ENCODE measurements at regions not wholly inside any gene's neighbourhood (a gene's known extent, or its start where the extent isn't known, plus 50 kb on each side); places are given as distances from the start of the nearest gene placed in this dataset.

DNA sequence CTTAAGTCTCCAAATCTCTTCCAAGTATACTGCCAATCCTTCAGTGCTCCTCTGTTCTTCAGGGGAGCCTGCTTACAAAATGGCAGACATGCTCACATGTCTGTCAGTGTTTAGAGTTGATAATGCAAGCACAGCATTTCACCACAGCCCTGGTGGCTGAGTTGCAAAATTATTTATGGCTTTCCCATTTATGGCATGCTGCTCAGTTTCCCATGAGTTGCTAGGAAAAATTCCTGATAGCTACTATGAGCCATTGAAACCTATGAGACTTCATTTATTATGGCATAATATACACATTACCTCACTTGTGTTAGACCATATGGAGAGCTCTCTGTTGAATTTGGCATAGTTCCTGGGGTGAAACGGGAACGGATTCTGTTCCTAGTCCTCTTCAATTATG lies 448.7 kb upstream of the TCF4 start:
- WGBS (ENCODE audit: insufficient coverage) = 80% methylated on average over 1 of the region's 2 CpGs
- H3K4me3 ChIP-seq (replicated peaks in 1 of 3; ENCODE audit: low read depth in 2 of 3, low read length in 3 of 3) = no peak overlapping the region
- no peaks in the 10 kb centered on the region for H3K36me3 ChIP-seq (replicated peaks in 1 of 2; ENCODE audit: control insufficient read depth in 1 of 2, insufficient read depth in 2 of 2, low read length in 2 of 2)
- Mint-ChIP-seq H3K27ac (no peak overlapping the region), H3K36me3 (no peaks in the 10 kb centered on the region), H3K27me3 (ENCODE audit: low read depth in 3 of 3) (peaks cover 0 to 2% (median 0%) of the 10 kb centered on the region in 3 donors), H3K4me1 (no peaks in the 10 kb centered on the region), H3K4me3 (no peak overlapping the region), H3K9me3 (peaks cover 10 to 23% (median 19%) of the 10 kb centered on the region in 7 donors)
- no peak overlapping the region for H3K27ac ChIP-seq (ENCODE audit: low read depth in 1 of 2, low read length in 2 of 2)
- no peaks in the 10 kb centered on the region for H3K27me3 ChIP-seq (ENCODE audit: control insufficient read depth in 2 of 2, insufficient read depth in 2 of 2, low read length in 2 of 2)
- TF ChIP-seq, protein P1, sequence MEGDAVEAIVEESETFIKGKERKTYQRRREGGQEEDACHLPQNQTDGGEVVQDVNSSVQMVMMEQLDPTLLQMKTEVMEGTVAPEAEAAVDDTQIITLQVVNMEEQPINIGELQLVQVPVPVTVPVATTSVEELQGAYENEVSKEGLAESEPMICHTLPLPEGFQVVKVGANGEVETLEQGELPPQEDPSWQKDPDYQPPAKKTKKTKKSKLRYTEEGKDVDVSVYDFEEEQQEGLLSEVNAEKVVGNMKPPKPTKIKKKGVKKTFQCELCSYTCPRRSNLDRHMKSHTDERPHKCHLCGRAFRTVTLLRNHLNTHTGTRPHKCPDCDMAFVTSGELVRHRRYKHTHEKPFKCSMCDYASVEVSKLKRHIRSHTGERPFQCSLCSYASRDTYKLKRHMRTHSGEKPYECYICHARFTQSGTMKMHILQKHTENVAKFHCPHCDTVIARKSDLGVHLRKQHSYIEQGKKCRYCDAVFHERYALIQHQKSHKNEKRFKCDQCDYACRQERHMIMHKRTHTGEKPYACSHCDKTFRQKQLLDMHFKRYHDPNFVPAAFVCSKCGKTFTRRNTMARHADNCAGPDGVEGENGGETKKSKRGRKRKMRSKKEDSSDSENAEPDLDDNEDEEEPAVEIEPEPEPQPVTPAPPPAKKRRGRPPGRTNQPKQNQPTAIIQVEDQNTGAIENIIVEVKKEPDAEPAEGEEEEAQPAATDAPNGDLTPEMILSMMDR (IDR thresholded peaks at IDR 0.05) = no peak
- no peak for DNase-seq
- no peaks in the 10 kb centered on the region for H3K4me1 ChIP-seq (ENCODE audit: control insufficient read depth in 1 of 2, insufficient read depth in 2 of 2, low read length in 2 of 2)
- H4K20me1 ChIP-seq (ENCODE audit: insufficient read depth, low read length) = no peaks in the 10 kb centered on the region
- intact Hi-C loops (cut with micrococcal nuclease) = no loop called here
- no peaks in the 10 kb centered on the region for H3K79me2 ChIP-seq (ENCODE audit: insufficient read depth, low read length)
- peaks cover 8 to 9% of the 10 kb centered on the region in 2 donors for H3K9me3 ChIP-seq (replicated peaks in 1 of 2; ENCODE audit: control insufficient read depth in 1 of 2, insufficient read depth in 1 of 2, low read length in 2 of 2)
- H3K4me2 ChIP-seq (replicated peaks; ENCODE audit: extremely low read depth, low read length, poor library complexity, severe bottlenecking) = no peak overlapping the region
- H3K9ac ChIP-seq (ENCODE audit: insufficient read depth, low read length, poor library complexity, severe bottlenecking) = no peak overlapping the region
- H2AFZ ChIP-seq (ENCODE audit: insufficient read depth, low read depth, low read length, poor library complexity, severe bottlenecking) = no peak overlapping the region

GRCh38 chr18:56035546-56035945 lies 447.6 kb upstream of the TCF4 start:
- H3K9me3 Mint-ChIP-seq = peaks cover 8 to 24% (median 19%) of the 10 kb centered on the region in 7 donors
- no peak overlapping the region for H3K27ac ChIP-seq (ENCODE audit: low read depth in 1 of 2, low read length in 2 of 2)
- WGBS (ENCODE audit: insufficient coverage) = no CpG with 5 or more reads among the region's 3 CpGs
- TF ChIP-seq, protein P1 (IDR thresholded peaks at IDR 0.05) = no peak
- H3K79me2 ChIP-seq (ENCODE audit: insufficient read depth, low read length) = no peaks in the 10 kb centered on the region
- intact Hi-C loops (cut with micrococcal nuclease) = no loop called here
- DNase-seq = no peak
- H3K4me1 Mint-ChIP-seq = no peaks in the 10 kb centered on the region
- no peaks in the 10 kb centered on the region for H3K36me3 ChIP-seq (replicated peaks in 1 of 2; ENCODE audit: control insufficient read depth in 1 of 2, insufficient read depth in 2 of 2, low read length in 2 of 2)
- H3K9ac ChIP-seq (ENCODE audit: insufficient read depth, low read length, poor library complexity, severe bottlenecking) = no peak overlapping the region
- no peak overlapping the region for H2AFZ ChIP-seq (ENCODE audit: insufficient read depth, low read depth, low read length, poor library complexity, severe bottlenecking)
- no peak overlapping the region for H3K27ac Mint-ChIP-seq
- H3K27me3 Mint-ChIP-seq (ENCODE audit: low read depth in 3 of 3) = peaks cover 0 to 2% (median 0%) of the 10 kb centered on the region in 3 donors
- no peak overlapping the region for H3K4me2 ChIP-seq (replicated peaks; ENCODE audit: extremely low read depth, low read length, poor library complexity, severe bottlenecking)
- no peak overlapping the region for H3K4me3 ChIP-seq (replicated peaks in 1 of 3; ENCODE audit: low read depth in 2 of 3, low read length in 3 of 3)
- H3K4me3 Mint-ChIP-seq = no peak overlapping the region
- no peaks in the 10 kb centered on the region for H3K27me3 ChIP-seq (ENCODE audit: control insufficient read depth in 2 of 2, insufficient read depth in 2 of 2, low read length in 2 of 2)
- H3K4me1 ChIP-seq (ENCODE audit: control insufficient read depth in 1 of 2, insufficient read depth in 2 of 2, low read length in 2 of 2) = no peaks in the 10 kb centered on the region
- peaks cover 8 to 9% of the 10 kb centered on the region in 2 donors for H3K9me3 ChIP-seq (replicated peaks in 1 of 2; ENCODE audit: control insufficient read depth in 1 of 2, insufficient read depth in 1 of 2, low read length in 2 of 2)
- H3K36me3 Mint-ChIP-seq = no peaks in the 10 kb centered on the region
- no peaks in the 10 kb centered on the region for H4K20me1 ChIP-seq (ENCODE audit: insufficient read depth, low read length)
